ENCODE measurements at regions not wholly inside any gene's neighbourhood (a gene's known extent, or its start where the extent isn't known, plus 50 kb on each side); places are given as distances from the start of the nearest gene placed in this dataset.

- DNase-seq (no peak), ATAC-seq (no peak)
- H3K36me3 Mint-ChIP-seq (ENCODE audit: low read depth) = no peaks in the 10 kb centered on the region
- H3K4me3 Mint-ChIP-seq = no peak overlapping the region
- H3K27ac Mint-ChIP-seq = no peak overlapping the region
- no peaks in the 10 kb centered on the region for H3K4me1 Mint-ChIP-seq
- H3K27me3 Mint-ChIP-seq = no peaks in the 10 kb centered on the region
- H3K9me3 Mint-ChIP-seq = peaks cover 8% of the 10 kb centered on the region
Observed at GRCh38 chr13:85603735-85604134, 195.5 kb downstream of the SLITRK6 start.

DNA sequence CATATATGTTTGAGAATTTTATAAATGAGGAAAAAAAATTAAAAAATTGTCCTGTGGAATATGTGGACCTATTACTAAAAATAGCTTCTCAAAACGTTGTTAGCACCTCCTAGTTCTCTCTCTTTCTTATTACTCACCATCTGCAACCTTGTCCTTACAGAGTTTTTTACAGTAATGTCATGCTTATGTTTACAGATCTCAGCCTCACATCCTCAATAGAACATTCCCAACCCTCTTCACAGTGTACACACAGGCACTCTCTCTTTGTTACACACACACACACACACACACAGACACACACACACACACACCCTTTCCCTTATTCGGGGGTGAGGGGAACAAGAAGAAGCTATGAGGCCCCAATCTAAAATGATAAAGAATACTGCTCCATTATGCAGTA, 197.7 kb downstream of the SLITRK6 start:
- no peaks in the 10 kb centered on the region for H3K36me3 Mint-ChIP-seq (ENCODE audit: low read depth)
- peaks cover 12% of the 10 kb centered on the region for H3K9me3 Mint-ChIP-seq
- no peaks in the 10 kb centered on the region for H3K4me1 Mint-ChIP-seq
- DNase-seq (no peak), ATAC-seq (no peak)
- H3K27me3 Mint-ChIP-seq = no peaks in the 10 kb centered on the region
- no peak overlapping the region for H3K27ac Mint-ChIP-seq
- no peak overlapping the region for H3K4me3 Mint-ChIP-seq

GRCh38 chr13:85597790-85598500, 201.3 kb downstream of the SLITRK6 start:
- Mint-ChIP-seq H3K36me3 (ENCODE audit: low read depth) (no peaks in the 10 kb centered on the region), H3K4me3 (no peak overlapping the region), H3K27me3 (no peaks in the 10 kb centered on the region), H3K9me3 (peaks cover 5% of the 10 kb centered on the region), H3K27ac (no peak overlapping the region), H3K4me1 (no peaks in the 10 kb centered on the region)
- ATAC-seq (no peak), DNase-seq (no peak)

DNA sequence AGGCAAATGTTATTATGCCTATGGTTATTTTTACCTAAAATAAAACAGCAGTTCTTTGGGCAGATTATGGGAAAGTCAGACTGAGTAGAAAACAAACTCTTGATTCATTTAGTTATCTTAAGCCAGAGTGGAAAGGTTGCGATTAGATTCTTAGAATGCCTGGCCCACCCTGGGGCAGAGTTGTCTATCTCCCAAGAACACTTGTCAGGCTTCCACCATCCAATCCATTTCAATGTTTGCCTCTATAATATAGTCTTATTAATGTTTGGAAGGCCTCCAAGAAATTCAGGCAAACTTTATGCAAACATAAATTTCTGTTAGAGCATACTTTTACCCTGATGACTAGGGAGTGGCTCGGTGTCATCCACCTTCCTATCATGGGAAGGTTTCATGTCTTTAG, 207.0 kb downstream of the SLITRK6 start:
- H3K27me3 Mint-ChIP-seq = no peaks in the 10 kb centered on the region
- H3K27ac Mint-ChIP-seq = no peak overlapping the region
- DNase-seq = no peak
- no peaks in the 10 kb centered on the region for H3K36me3 Mint-ChIP-seq (ENCODE audit: low read depth)
- ATAC-seq = no peak
- H3K4me1 Mint-ChIP-seq = no peaks in the 10 kb centered on the region
- H3K4me3 Mint-ChIP-seq = no peak overlapping the region
- no peaks in the 10 kb centered on the region for H3K9me3 Mint-ChIP-seq

DNA sequence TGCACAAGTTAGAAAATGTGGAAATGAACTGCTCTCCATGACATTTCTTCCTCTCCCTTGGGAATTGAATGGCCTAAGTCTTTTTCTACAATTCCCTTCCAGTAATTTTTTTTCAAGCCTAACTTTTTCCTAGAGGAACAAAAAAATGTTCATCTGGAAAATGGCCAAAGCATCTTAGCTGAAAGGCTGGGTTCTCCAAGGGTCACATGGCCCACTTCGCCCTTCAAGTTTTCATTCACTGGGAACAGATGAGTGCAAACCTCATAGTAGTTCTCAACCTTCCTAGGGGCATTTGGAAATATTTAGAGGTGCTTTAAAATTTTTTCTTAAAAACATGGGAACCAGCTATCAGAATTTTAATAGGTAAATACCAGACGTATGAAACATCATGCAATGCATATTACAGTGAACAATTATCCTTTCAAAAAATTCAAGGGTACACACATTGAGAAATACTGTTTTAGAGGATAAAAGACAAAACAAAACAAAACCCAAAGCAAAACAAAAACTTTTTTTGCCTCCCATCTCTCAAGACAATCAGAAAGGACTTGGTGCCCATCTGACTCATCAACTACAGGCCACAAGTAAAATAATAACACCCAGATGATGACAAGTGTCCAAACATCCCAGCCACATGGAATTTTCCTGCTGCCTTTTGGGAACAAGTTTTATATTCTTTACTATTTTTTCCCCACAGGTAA, 208.8 kb downstream of the SLITRK6 start:
- Mint-ChIP-seq H3K27me3 (no peaks in the 10 kb centered on the region), H3K27ac (no peak overlapping the region), H3K9me3 (no peaks in the 10 kb centered on the region), H3K36me3 (ENCODE audit: low read depth) (no peaks in the 10 kb centered on the region), H3K4me1 (no peaks in the 10 kb centered on the region), H3K4me3 (no peak overlapping the region)
- ATAC-seq = no peak
- no peak for DNase-seq

- H3K4me1 Mint-ChIP-seq = no peaks in the 10 kb centered on the region
- H3K4me3 Mint-ChIP-seq = no peak overlapping the region
- H3K27me3 Mint-ChIP-seq = no peaks in the 10 kb centered on the region
- no peak for DNase-seq
- no peak for ATAC-seq
- no peaks in the 10 kb centered on the region for H3K36me3 Mint-ChIP-seq (ENCODE audit: low read depth)
- H3K9me3 Mint-ChIP-seq = no peaks in the 10 kb centered on the region
- no peak overlapping the region for H3K27ac Mint-ChIP-seq
Observed at GRCh38 chr13:85589021-85589420, 210.2 kb downstream of the SLITRK6 start.

GRCh38 chr13:85588359-85588758, 210.9 kb downstream of the SLITRK6 start:
- DNase-seq (no peak), ATAC-seq (no peak)
- H3K27me3 Mint-ChIP-seq = no peaks in the 10 kb centered on the region
- no peak overlapping the region for H3K27ac Mint-ChIP-seq
- H3K4me3 Mint-ChIP-seq = no peak overlapping the region
- no peaks in the 10 kb centered on the region for H3K4me1 Mint-ChIP-seq
- no peaks in the 10 kb centered on the region for H3K36me3 Mint-ChIP-seq (ENCODE audit: low read depth)
- H3K9me3 Mint-ChIP-seq = no peaks in the 10 kb centered on the region

- DNase-seq (no peak), ATAC-seq (no peak)
- Mint-ChIP-seq H3K4me3 (no peak overlapping the region), H3K27ac (no peak overlapping the region), H3K9me3 (no peaks in the 10 kb centered on the region), H3K27me3 (no peaks in the 10 kb centered on the region), H3K4me1 (no peaks in the 10 kb centered on the region), H3K36me3 (ENCODE audit: low read depth) (no peaks in the 10 kb centered on the region)
Observed at GRCh38 chr13:85586856-85587255, 212.4 kb downstream of the SLITRK6 start.

DNA sequence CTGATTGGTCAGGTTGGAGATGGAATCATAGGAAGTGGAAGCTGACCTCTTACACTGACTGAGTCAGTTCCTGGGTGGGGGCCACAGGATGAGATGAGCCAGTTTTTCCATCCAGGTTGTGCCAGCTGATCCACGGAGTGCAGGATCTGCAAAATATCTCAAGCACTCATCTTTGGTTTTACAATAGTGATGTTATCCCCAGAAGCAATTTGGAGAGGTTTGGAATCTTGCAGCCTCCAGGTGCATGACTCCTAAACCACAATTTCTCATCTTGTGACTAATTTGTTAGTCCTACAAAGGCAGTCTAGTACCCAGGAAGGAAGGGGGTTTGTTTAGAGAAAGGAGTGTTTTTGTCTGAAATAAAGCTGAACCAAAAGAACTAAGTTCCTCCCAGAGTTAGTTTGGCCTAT, 212.8 kb downstream of the SLITRK6 start:
- no peaks in the 10 kb centered on the region for H3K4me1 Mint-ChIP-seq
- no peaks in the 10 kb centered on the region for H3K27me3 Mint-ChIP-seq
- no peak overlapping the region for H3K4me3 Mint-ChIP-seq
- H3K9me3 Mint-ChIP-seq = no peaks in the 10 kb centered on the region
- DNase-seq (no peak), ATAC-seq (no peak)
- H3K36me3 Mint-ChIP-seq (ENCODE audit: low read depth) = no peaks in the 10 kb centered on the region
- no peak overlapping the region for H3K27ac Mint-ChIP-seq

DNA sequence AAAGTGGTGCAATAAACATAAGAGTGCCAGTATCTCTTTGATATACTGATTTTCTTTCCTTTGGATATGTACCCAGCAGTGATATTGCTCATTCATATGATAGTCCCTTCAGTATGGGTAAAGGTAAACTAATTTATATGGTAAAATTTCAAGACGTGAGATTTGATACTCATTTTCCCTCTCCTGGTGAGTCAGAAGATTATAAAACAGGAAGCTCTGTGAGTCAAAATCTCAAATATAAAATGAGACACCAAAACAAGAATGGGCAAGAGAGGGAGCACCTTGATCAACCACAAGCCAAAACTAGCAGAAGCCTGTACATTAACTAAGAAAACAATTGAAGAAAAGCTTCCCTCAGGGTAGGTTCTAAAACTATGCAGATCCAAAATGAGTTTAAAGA, 216.3 kb downstream of the SLITRK6 start:
- Mint-ChIP-seq H3K27me3 (no peaks in the 10 kb centered on the region), H3K36me3 (ENCODE audit: low read depth) (no peaks in the 10 kb centered on the region)

GRCh38 chr13:85575110-85575509, 224.1 kb downstream of the SLITRK6 start:
- H3K4me3 Mint-ChIP-seq = no peak overlapping the region
- no peaks in the 10 kb centered on the region for H3K36me3 Mint-ChIP-seq (ENCODE audit: low read depth)

More for the DNA sequence above, 216.3 kb downstream of the SLITRK6 start:
- no peaks in the 10 kb centered on the region for H3K9me3 Mint-ChIP-seq
- H3K27ac Mint-ChIP-seq = no peak overlapping the region
- no peaks in the 10 kb centered on the region for H3K4me1 Mint-ChIP-seq
- no peak overlapping the region for H3K4me3 Mint-ChIP-seq
- ATAC-seq (no peak), DNase-seq (no peak)

DNA sequence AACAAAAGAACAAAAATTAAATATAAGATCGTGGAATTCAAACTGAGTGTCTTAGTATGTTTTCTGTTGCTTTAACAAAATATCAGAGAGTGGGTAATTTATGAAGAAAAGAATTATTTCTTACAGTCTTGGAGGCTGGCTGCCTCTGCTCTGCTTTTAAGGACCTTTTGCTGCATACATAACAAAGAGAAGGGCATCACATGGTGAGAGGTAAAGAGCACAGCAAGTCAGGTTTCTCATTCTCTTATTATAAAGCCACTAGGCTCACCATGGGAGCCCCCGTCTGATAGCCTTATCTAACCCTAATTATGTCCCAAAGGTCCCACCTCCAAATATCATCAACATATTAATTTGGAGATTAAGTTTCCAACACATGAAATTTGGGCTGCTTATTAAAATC, 231.3 kb downstream of the SLITRK6 start:
- Mint-ChIP-seq H3K27me3 (no peaks in the 10 kb centered on the region), H3K4me3 (no peak overlapping the region), H3K27ac (no peak overlapping the region), H3K9me3 (peaks cover under 1% of the 10 kb centered on the region), H3K4me1 (no peaks in the 10 kb centered on the region), H3K36me3 (ENCODE audit: low read depth) (no peaks in the 10 kb centered on the region)
- no peak for ATAC-seq
- no peak for DNase-seq

More at GRCh38 chr13:85575110-85575509, 224.1 kb downstream of the SLITRK6 start:
- Mint-ChIP-seq H3K4me1 (no peaks in the 10 kb centered on the region), H3K27me3 (no peaks in the 10 kb centered on the region), H3K27ac (no peak overlapping the region), H3K9me3 (peaks cover 5% of the 10 kb centered on the region)
- ATAC-seq (no peak), DNase-seq (no peak)

- Mint-ChIP-seq H3K27me3 (no peaks in the 10 kb centered on the region), H3K27ac (no peak overlapping the region), H3K9me3 (peaks cover 5% of the 10 kb centered on the region), H3K4me1 (no peaks in the 10 kb centered on the region), H3K36me3 (ENCODE audit: low read depth) (no peaks in the 10 kb centered on the region), H3K4me3 (no peak overlapping the region)
- DNase-seq (no peak), ATAC-seq (no peak)
Observed at GRCh38 chr13:85565652-85566051, 233.6 kb downstream of the SLITRK6 start.

DNA sequence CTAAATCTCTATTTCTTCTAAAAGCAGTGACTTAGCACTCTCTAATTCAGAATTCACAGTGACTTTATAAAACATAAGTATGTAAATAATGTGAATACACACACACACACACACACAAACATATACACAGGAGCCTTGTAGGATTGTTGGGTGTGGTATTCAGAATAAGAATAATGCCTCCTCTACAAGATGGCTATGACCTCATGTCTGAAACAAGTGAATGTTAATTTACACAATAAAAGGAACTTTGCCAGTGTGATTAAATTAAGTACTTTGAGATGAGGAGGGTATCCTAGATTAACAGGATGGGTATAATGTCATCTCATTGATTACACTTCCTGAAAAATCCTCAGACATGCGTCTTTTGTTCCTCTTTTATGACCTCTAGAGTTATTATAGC, 234.6 kb downstream of the SLITRK6 start:
- H3K27ac Mint-ChIP-seq = no peak overlapping the region
- no peak for DNase-seq
- no peaks in the 10 kb centered on the region for H3K27me3 Mint-ChIP-seq
- H3K9me3 Mint-ChIP-seq = peaks cover 5% of the 10 kb centered on the region
- H3K36me3 Mint-ChIP-seq (ENCODE audit: low read depth) = no peaks in the 10 kb centered on the region
- no peak for ATAC-seq
- H3K4me3 Mint-ChIP-seq = no peak overlapping the region
- H3K4me1 Mint-ChIP-seq = no peaks in the 10 kb centered on the region

- no peak overlapping the region for H3K4me3 Mint-ChIP-seq
- H3K27ac Mint-ChIP-seq = no peak overlapping the region
- no peak for ATAC-seq
Observed at GRCh38 chr13:85562282-85562681, 236.9 kb downstream of the SLITRK6 start.

More at GRCh38 chr13:85562282-85562681, 236.9 kb downstream of the SLITRK6 start:
- H3K9me3 Mint-ChIP-seq = peaks cover 5% of the 10 kb centered on the region
- H3K4me1 Mint-ChIP-seq = no peaks in the 10 kb centered on the region
- H3K27me3 Mint-ChIP-seq = no peaks in the 10 kb centered on the region
- no peaks in the 10 kb centered on the region for H3K36me3 Mint-ChIP-seq (ENCODE audit: low read depth)
- DNase-seq = no peak
